Ishikawa (cell line): ENCODE measurements at regions not wholly inside any gene's neighbourhood (a gene's known extent, or its start where the extent isn't known, plus 50 kb on each side); places are given as distances from the start of the nearest gene placed in this dataset.

ENCODE experiments used
- CREB1 ChIP-seq: IDR thresholded peaks from 2 replicates; pipeline ENCODE4 v1.6.1; 2012; ENCODE audit warnings: low read depth
- EGR1 ChIP-seq: IDR thresholded peaks from 2 replicates; pipeline ENCODE4 v1.6.1; 2012
- EP300 ChIP-seq: IDR thresholded peaks from 2 replicates; pipeline ENCODE4 v1.6.1; 2012; ENCODE audit warnings: borderline replicate concordance
- FOXM1 ChIP-seq: IDR thresholded peaks from 2 replicates; pipeline ENCODE4 v1.6.1; 2012; ENCODE audit warnings: low read depth, borderline replicate concordance
- MAX ChIP-seq: IDR thresholded peaks from 2 replicates; pipeline ENCODE4 v1.6.1; 2012
- NFIC ChIP-seq: IDR thresholded peaks from 2 replicates; pipeline ENCODE4 v1.6.1; 2012
- RAD21 ChIP-seq: IDR thresholded peaks from 2 replicates; pipeline ENCODE4 v1.6.1; 2012; ENCODE audit warnings: low read depth
- REST ChIP-seq: IDR thresholded peaks from 2 replicates; pipeline ENCODE4 v1.6.1; 2012; ENCODE audit warnings: low read depth, mild to moderate bottlenecking
- TAF1 ChIP-seq: IDR thresholded peaks from 2 replicates; pipeline ENCODE4 v1.6.1; 2012; ENCODE audit warnings: low read depth, mild to moderate bottlenecking
- TEAD4 ChIP-seq: IDR thresholded peaks from 2 replicates; pipeline ENCODE4 v1.6.1; 2012
- USF1 ChIP-seq: IDR thresholded peaks from 2 replicates; pipeline ENCODE4 v1.6.1; 2012
- YY1 ChIP-seq: IDR thresholded peaks from 2 replicates; pipeline ENCODE4 v1.6.1; 2012; ENCODE audit warnings: low read depth
- ZBTB7A ChIP-seq: IDR thresholded peaks from 2 replicates; pipeline ENCODE4 v1.6.1; 2012; ENCODE audit warnings: low read depth

- no peak for TF ChIP-seq REST
- no peak for TF ChIP-seq YY1
- TF ChIP-seq MAX: no peak
- TF ChIP-seq RAD21: no peak
- TF ChIP-seq EGR1: no peak
- TF ChIP-seq CREB1: no peak
- no peak for TF ChIP-seq ZBTB7A
- TF ChIP-seq EP300: no peak
- TF ChIP-seq NFIC: no peak
- TF ChIP-seq TEAD4: no peak
- TF ChIP-seq FOXM1: no peak
- no peak for TF ChIP-seq USF1
- no peak for TF ChIP-seq TAF1
Measured at GRCh38 chr3:8069471-8069870, 432.2 kb upstream of the LMCD1 start.
